ENCODE measurements at regions not wholly inside any gene's neighbourhood (a gene's known extent, or its start where the extent isn't known, plus 50 kb on each side); places are given as distances from the start of the nearest gene placed in this dataset.

DNA sequence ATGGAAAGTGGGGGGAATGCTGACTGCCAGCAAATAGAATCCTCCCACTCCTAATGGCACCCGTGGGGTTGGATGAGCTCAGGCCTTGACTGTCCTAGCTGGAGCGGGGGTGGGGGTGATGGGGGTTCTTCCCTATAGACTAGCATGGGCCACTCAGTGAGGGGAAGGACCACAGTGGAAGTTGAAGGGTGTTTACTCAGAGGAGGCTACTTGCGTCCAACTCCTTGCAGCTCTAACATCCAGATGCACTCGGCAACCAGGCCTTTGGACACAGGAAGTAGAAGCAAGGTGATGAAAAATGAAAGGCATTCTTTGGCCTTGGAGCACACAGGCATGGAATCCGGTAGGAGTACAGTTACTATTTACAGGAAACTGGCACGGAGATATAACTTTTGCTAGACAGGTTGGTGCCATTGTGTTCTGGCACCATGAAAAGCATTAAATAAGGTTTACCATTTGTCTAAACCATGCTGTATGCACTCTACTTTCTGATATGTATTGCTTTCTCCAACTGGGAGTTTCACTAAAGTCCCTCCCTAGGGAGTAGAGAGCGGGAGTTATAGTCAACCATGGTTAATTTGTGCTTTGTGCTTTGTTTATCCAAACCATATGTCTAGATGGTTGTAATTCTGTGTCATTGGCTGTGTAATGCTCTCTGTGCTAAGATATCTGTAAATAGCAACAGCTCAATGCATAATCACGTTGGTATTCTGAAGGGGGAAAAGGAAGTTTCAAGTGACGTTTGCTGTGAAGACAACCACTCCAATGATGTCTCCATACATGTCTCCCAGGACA, 125.3 kb downstream of the TSHZ3 start:
- DNase-seq, result no peak

DNA sequence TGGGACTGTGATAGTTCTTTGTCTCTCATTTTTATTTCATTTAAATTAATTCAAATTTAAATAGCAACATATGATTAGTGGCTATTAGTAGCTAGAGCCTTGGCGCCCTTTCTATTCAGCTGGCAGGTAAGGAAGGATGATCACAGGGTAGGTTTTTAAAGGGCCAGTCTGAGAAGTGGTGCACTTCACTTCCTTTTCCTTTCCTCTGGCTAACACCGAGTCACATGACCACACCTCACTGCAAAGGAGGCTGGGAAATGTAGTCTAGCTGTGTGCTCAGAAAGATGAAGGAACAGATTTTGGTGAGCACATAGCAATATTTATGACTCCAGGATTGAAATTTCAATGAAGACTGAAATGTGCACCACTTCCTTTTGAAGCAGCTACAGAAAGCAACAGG, 128.7 kb downstream of the TSHZ3 start:
- no peak for DNase-seq

DNA sequence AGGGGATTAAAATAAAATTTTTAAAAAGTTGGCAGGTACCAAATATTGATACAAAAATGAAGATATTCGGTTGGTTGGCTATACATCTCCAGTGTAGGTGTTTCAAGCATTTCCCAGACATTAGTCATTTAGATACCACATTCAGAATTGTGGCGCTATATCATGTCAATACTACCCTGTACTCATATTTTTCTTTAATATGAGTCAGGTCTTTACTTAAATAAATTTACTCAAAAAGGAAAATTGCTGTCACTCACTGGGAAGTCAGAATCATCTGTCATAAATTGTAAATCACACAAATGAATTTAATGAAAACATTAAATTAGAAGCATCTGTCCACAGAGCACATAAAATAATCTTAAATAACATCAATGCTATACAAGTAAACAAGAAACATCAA, 134.2 kb downstream of the TSHZ3 start:
- no peak for DNase-seq

DNA sequence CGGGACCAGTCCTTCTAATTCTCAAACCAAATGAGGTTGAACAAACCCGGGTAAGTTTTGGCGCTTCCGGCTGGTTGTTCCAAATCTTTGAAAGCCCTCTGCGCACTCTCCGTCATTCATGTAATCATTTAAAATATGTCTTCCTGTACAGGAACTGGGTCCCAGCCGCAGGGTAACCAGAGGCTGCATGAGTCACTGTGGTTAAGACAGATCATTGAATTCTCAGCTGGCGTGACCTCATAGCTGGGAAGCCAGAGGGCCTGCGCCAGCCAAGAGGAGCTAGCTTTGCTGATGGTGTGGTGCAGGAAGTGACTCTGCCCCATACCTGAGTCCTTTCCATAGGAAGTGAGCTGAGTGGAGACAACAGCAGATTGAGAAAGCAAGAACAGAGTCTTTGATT, 135.2 kb downstream of the TSHZ3 start:
- DNase-seq, result peak; percentile 0

DNA sequence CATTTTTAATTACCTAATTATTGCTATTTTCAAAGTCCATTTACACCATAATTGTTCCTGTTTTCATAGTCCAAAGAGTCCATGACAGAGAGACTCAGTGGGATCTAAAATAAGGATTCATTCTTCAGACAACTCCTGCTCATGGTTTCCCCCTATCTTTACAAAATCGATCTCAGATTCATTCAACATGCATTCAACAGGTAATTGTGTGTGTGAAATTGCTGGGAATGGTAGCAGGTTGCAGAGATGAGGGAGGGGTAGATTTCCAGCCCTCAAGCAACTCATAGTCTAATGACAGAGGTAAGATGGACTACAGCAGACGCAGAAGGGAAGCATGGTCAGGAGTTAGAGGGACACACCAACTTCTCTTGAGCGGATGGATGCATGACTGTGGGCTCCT, 138.1 kb downstream of the TSHZ3 start:
- DNase-seq, result no peak

DNA sequence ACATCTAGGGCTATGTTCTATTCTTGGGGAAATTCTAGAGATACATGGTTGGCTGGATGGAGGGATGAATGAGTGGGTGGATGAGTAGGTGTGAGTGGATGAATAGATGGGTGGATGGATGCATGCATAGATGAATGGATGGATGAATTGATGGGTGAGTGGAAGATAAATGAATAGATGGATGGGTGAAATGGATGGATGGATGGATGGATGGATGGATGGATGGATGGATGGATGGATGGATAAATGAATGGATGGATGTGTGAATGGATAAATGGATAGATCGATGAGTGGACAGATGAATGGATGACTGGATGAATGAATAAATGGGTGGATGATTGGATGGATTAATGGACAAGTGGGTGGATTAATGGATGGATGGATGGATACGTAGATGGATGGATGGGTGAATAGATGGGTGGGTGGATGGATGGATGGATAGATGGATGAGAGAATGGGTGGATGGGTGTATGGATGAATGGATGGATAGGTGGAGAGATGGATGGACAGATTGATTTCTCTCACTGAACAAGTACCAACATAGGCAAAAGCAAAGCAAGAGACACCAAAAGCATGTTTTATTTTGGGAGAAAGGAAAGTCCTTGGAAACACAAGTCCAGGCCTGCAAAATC, 143.2 kb downstream of the TSHZ3 start:
- no peak for DNase-seq

DNA sequence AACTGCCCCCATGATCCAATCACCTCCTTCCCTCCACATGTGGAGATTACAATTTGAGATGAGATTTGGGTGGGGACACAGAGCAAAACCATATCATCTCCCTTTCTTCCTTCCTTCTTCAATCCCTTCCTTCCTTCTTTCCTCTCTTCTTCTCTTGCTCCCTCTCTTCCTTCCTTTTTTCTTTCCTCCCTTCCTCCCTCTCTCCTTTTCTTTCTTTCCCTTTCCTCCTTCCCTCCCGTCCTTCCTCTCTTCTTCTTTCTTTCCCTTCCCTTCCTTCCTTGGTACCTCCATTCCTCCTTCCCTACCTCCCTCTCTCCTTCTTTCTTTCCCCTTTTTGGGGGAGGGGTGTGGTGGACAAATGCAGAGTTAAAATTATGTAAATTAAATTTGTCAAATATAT, 145.1 kb downstream of the TSHZ3 start:
- no peak for DNase-seq

DNA sequence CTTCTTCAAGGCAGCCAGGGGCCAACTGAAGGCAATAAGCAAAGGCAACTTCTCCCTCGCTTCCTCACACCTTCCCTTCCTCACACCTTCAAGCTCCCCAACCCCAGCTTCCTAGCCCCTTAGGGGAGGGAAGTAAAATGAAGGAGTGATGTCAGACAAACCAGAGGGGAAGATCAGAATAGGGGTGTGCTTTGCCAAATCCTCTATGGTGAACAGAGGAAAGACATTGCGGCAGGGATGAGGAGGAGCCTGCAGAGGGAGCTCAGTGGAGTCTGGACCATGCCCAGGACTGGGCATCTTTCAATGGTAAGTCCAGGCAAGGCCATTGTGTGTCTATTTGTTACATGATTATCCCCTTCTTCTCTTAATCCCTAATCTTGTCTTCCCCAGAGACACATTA, 164.0 kb downstream of the TSHZ3 start:
- DNase-seq, result no peak

DNA sequence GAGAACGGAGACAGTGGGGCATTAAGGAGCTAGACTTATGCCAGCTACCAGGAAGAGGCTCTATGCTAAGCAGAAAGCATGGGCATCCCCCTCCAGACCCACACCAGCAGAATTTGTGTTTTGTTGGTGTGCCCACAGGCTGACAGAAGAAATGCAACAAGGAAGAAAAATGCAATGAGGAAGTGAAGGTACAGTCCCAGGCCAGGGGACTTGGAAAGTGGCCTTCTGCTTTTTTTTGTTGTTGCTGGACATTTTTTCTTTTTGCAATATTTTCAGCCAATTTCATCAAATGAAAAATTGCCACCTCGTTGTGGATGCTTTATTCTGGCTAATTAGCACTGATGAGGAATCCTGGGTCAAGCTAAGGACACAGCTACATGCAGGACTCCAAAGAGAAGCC, 167.7 kb downstream of the TSHZ3 start:
- no peak for DNase-seq

DNA sequence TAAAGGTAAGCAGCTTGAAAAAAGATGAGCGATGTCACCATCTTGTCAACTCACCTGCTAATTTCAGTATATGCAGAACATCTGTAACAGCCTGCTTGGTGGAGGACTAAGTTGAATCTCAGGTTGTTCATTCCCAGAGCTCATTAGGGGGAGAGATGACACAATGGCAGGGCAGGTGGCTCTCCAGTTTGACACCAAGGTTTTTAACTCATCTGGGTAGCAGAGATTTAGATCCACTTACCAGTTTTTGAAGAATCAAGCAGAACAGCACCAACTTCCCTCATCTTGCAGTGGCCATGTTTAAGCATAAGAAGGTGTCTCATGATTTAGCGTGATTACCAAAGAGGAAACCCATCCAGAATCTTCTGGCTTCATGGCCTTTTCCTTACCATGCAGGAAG, 168.3 kb downstream of the TSHZ3 start:
- no peak for DNase-seq

DNA sequence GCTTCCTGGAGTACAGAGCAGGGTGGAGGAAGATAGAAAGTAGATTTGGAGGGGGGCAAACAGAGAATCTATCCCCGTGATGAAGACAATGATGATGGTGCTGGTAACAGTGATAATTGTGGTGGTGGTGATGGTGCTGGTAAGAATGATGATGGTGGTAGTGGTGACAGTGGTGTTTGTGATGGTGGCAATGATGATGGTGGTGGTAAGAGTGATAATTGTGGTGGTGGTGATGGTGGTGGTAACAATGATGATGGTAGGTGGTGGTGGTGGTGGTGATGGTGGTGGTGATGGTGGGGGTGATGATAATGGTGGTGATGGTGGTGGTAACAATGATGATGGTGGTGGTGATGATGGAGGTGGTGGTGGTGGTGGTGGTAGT, 169.8 kb downstream of the TSHZ3 start:
- DNase-seq, result no peak

DNA sequence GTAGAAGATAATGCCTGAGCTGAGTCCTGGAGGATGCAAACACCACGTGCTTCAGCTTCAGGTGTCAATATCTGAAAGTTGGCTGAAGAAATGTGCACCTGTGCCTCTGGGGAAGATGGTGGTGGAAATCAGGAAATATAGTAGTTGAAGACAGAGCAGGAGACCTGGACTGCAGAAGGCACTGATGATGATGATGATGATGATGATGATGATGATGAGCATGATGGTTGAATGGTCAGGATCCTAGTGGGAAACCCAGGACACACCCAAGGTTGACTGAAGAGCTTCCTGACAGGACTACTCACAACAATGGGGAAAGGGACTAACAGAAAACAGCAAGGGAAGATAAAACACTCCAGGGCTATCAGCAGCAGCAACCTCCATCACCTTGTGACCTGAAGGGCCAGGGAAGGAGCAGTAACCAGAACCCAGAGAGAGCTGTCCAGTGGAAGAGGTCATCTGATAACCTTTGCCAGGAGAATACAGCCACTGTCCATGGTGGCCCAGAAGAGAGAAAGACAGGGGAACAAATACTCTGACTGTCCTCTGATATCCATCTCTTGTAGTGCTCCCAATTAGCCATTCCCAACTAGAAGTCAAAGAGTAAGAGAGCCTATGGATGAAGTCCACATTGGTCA, 170.3 kb downstream of the TSHZ3 start:
- DNase-seq, result no peak

DNA sequence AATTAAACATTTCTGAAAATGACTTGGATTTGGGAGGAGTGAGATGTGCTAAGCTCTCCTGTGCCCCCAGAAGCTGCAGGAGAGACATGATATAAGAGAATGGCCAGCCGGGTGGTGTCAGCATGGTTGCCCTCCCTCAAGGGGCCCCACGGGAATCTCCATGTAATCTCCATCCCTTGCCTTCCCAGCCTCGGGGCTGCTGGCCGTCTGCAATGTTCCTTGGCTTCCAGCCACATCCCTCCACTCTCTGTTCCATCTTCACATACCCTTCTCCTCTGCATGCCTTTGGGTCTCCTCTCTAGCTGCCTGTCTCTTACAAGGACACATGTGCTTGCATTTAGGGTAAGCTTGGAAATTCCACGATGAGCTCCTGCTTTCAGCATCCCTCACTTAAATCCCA, 172.0 kb downstream of the TSHZ3 start:
- no peak for DNase-seq

DNA sequence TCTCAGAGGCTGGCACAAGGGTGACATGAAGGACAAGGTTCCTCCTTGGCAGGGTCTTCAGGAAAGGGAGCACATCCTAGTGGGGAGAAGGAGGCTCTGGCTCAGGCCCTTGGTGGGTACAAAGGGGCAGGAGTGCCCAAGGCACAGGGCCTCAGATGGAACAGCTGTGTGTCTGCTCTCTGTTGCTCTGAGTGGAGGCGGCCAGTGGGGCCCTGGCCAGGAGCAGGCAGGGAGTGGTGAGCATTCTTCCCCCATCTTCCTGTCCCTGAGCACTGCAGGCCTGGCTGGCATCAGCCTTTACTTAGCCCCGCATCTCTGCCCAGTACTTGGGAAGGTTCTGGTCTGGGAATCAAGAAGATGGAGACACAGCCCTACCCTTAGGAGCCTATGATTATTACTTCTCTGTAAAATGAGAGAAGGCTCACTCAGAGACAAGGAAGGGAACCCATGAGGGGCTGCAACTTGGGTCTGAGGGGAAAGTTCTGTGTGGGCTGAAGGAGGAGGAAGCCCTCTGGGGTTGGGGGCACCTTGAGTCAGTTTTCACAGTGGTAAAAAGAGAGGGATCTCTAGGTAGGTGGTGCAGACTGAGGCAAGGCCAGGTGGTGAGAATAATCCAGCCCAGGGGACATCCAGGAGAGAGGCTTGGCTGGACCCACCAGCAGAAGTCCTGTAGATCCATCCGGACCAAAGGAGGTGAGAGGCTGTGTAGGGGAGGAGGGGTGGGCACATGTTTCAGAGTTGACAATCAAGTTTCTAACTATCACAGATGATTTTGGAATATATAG, 173.5 kb downstream of the TSHZ3 start:
- no peak for DNase-seq

DNA sequence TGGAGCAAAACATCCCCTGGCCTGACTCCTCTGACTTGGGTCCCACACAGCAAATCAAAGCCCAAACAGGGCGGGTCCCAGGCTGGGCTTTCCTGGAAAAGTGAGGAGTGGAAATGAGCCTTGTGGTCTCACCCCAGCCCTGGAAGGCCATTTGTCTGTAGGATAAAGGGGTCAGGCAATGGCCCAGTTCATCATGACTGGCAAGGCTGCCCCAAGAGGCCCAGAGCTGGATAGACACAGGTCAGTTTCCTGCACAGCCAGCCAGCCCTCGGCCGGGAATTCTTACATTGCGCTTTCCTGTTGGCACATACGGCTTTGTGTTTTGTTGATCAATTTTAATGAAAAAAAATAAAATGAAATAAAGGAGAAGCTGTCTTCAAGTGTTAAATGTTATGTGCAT, 174.3 kb downstream of the TSHZ3 start:
- no peak for DNase-seq

DNA sequence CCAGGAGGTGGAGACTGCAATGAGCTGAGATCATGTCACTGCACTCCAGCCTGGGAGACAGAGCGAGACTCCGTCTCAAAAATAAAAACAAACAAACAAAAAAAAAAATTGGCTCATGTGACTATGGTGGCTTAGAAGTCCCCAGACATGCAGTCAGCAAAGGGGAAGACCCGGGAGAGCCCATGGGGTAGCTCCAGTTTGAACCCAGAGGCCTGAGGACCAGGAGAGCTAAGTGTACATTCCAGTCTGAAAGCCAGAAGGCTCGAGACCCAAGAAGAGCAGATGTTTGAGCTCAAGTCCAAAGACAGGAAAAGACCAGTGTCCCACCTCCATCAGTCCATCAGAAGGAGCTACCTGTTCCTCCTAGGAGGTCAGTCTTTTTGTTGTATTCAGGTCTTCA, 175.2 kb downstream of the TSHZ3 start:
- DNase-seq, result no peak

DNA sequence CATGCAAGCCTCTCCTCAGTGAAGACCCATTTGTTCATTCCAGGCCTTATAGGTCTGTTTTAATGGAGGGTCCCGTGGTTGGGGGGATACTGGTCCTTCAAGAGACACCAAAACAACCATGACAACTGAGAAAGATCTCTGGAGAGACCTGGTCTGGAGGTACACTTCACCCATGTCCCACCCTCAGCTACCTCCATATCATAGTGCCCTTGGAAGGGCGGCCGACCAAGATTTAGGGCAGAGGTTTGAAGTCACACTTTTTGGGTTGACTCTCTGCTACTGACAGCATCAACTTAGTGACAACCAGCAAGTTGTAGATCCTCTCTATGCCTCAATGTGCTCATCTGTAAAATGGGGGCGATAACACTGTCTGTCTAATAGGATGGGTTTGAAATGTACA, 177.3 kb downstream of the TSHZ3 start:
- no peak for DNase-seq

DNA sequence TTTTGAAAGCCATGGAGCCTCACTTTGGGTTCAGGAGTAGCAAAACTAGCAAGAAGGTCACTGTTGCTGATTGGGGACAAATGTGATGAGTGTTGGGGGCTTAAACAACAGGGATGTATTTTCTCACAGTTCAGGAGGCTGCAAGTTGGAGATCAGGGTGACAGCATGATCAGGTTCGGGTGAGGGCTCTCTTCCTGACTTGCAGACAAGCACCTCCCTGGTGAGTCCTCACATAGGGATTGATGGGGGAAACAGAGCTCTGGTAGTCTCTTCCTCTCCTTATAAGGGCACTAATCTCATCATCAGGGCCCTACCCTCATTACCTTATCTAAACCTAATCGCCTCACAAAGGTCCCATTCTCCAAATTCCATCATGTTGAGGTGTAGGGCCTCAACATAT, 179.2 kb downstream of the TSHZ3 start:
- no peak for DNase-seq

DNA sequence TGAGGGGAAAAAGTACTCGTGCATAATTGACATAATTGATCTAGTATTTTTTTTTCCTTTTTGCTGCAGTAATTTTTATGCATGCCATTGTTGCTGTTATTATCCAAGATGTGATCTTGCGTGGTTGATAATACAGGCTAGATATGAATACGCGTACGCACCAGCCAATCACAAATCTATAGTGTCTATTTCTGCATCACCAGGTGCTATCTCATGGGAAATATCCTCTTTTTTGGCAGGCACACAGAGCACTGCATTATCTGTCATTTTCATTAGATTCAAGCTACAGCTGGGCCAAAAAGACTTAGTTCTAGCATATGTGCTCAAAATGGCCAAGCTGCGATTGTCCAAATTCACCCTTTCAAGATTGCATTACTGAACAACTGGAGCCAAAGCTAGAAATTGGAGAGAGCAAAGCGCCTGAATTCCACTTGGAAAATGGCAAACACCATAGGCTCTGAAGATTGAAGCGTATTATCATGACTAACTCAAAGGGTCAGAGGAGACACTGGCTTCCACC, 181.1 kb downstream of the TSHZ3 start:
- DNase-seq, result no peak

DNA sequence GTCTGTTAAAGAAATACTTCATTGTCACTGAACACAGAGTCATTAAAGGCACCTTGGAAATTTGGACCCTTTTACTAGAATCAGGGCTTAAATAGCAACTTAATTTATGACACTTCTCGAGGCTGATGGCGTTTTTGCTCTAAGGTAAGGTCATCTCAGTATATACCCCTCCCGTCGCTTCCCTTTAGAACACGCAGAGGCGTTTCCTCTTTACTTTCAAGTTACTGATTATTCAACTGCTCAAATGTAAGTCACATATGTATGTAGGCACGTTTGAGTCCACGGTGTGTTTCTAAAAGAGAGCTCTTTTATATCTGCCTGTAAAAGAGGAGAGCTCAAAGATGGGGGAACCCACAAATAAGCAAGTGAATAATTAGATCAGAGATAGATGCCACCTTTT, 181.5 kb downstream of the TSHZ3 start:
- no peak for DNase-seq

DNA sequence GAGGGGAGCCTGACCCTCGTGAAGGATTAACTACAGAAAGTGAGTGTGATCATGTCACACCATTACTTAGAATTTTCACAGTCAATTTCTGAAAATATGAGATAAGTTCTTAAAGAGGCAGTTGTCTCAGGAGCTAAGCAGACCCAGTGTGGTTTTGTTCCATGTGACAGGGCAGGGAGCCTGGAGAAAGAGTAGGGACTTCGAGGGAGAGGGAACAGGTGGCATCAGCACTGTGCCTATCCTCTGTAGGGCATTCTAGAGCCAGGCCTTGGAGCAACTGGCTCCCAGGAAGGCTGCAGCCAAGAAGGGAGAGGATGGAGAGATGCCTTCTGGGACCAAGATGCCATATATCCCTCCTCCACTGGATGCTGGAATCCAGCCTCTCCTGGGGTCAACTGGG, 183.0 kb downstream of the TSHZ3 start:
- DNase-seq, result no peak

DNA sequence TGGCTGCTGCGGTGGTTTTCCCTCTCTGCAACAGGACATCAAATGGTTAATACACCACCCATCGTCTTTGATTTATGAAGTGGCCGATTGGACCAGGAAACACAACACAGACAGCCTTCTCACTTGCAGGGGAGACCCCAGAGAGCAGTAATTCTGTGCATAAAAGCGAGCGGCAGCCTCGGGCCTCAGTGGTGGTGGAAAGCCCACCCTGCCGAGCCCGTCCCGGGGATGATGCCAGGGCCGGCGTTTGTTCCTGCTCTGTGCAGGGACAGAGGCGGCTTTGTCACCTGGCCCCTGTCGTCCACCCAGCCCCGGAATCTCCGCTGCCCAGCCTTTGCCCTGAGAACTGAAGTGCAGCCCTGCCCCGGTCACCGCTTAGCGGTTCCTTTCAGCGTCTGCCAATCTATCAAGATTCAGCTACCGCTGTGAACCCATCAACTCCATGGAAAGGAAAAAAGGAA, 184.4 kb downstream of the TSHZ3 start:
- DNase-seq, result no peak

DNA sequence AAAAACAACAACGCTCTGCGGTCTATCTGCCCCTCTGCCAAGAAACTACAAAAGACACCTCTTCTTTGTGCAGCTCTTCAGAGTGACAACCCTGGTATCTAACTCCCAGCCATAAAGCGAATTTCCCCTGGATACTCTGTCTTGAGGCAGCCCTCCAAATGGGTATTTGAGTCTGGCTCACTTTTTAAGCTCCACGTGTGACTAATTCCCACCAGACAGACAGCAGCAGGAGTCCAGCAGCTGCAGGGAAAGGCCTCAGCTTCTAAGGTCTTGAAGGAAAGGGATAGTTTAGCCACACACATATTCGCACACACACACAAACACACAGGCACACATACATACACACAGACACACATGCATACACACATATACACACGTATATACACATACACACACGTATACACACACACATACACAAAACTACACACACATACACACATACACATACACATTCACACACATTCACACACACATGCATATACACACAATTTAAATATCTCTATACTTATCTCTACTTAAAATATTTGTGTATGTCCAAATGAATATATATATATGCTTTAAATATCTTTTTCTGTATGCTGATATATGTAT, 188.8 kb downstream of the TSHZ3 start:
- DNase-seq, result no peak
